Bronchial epithelial cell (primary cell): ENCODE measurements at regions not wholly inside any gene's neighbourhood (a gene's known extent, or its start where the extent isn't known, plus 50 kb on each side); places are given as distances from the start of the nearest gene placed in this dataset.

Source experiments
- DNase-seq: peaks from one replicate; pipeline ENCODE4 v3.0.0-alpha.2; 2010; ENCODE audit warnings: low read depth
- FAIRE-seq: peaks from 2 replicates; lab custom pipeline; 2011; peaks lifted over from hg19 to GRCh38; lab: Jason Lieb, UNC
- H3K27me3 ChIP-seq: 2 replicates; pipeline ENCODE4 v1.5.1; 2011; ENCODE audit warnings: low read length; ENCODE audit not compliant: control insufficient read depth, insufficient read depth
- H3K36me3 ChIP-seq: 2 replicates; pipeline ENCODE4 v1.5.1; 2011; ENCODE audit warnings: low read length; ENCODE audit not compliant: control insufficient read depth, insufficient read depth
- H3K4me3 ChIP-seq: 2 replicates; pipeline ENCODE4 v1.5.1; 2011; ENCODE audit warnings: mild to moderate bottlenecking, low read depth, low read length, control low read depth
- TF ChIP-seq, protein P1 (sequence below): IDR thresholded peaks from 2 replicates; pipeline ENCODE4 v1.5.1; 2011; ENCODE audit warnings: mild to moderate bottlenecking, moderate library complexity, low read length, control low read depth, inconsistent platforms; ENCODE audit not compliant: insufficient read depth, severe bottlenecking

DNA sequence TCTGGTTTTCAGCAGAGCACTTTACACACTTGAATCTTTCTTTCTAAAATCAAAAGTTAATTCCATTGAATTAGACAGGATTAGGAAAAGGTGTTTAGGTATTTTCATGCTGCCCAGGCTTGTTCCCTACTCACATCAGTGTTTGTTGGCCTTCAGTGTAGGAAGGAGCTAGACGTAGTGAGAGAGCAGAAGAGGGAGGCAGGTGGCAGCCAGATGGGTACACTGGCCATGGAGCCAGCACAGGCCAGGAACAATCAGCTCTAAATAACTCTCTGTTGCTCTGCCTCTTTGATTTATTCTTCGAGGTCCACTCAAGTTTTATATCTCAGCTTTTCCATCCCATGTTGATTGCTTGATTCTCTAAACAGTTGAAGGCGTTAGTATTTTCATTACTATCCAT lies 529.6 kb downstream of the PSAT1 start:
- TF ChIP-seq, protein P1, sequence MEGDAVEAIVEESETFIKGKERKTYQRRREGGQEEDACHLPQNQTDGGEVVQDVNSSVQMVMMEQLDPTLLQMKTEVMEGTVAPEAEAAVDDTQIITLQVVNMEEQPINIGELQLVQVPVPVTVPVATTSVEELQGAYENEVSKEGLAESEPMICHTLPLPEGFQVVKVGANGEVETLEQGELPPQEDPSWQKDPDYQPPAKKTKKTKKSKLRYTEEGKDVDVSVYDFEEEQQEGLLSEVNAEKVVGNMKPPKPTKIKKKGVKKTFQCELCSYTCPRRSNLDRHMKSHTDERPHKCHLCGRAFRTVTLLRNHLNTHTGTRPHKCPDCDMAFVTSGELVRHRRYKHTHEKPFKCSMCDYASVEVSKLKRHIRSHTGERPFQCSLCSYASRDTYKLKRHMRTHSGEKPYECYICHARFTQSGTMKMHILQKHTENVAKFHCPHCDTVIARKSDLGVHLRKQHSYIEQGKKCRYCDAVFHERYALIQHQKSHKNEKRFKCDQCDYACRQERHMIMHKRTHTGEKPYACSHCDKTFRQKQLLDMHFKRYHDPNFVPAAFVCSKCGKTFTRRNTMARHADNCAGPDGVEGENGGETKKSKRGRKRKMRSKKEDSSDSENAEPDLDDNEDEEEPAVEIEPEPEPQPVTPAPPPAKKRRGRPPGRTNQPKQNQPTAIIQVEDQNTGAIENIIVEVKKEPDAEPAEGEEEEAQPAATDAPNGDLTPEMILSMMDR = no peak
- Histone ChIP-seq H3K4me3 (no peak overlapping the region), H3K27me3 (no peaks in the 10 kb centered on the region), H3K36me3 (no peaks in the 10 kb centered on the region)
- DNase-seq = no peak
- FAIRE-seq = no peak

DNA sequence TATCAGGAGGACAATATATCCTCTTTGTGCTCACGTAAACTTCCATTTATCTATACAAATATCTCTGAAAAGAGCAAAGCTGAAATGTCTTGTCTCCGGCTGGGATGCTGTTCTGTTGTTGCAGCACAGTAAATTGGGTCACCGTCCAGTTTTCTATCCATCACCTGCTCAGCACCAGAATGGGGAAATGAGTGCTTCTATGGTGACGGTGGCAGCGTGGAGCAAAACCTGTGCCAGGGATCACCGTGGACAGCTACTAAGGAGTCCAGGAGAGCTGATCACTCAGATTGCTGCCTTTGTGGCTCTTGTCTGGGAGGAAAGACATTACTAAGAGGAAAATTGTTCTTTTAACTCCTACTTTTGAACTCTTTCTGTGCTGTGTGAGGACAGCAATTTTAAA lies 531.6 kb downstream of the PSAT1 start:
- no peak for FAIRE-seq
- H3K36me3 ChIP-seq = no peaks in the 10 kb centered on the region
- TF ChIP-seq, protein P1 = no peak
- no peak for DNase-seq
- H3K4me3 ChIP-seq = no peak overlapping the region
- H3K27me3 ChIP-seq = no peaks in the 10 kb centered on the region

DNA sequence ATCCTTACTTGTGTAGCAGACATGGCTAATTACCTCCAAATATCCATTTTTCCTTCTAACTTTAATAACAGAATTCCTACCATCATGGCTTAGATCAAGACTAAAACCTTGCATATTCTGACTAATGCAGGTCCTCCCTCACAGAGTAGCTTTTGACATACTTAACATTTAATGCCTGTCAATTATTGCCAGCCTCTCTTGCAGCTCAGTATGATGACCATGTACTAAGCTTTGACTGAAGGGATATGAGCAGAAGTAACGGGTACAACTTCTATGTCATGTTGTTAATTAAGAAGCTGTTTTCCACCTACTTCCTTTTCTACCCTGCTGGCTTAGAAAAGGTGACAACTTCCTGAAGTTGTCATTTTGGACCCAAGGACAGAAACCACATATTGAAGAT lies 533.4 kb downstream of the PSAT1 start:
- no peak overlapping the region for H3K4me3 ChIP-seq
- H3K36me3 ChIP-seq = no peaks in the 10 kb centered on the region
- H3K27me3 ChIP-seq = no peaks in the 10 kb centered on the region
- FAIRE-seq (no peak), DNase-seq (no peak)
- TF ChIP-seq, protein P1 = no peak

DNA sequence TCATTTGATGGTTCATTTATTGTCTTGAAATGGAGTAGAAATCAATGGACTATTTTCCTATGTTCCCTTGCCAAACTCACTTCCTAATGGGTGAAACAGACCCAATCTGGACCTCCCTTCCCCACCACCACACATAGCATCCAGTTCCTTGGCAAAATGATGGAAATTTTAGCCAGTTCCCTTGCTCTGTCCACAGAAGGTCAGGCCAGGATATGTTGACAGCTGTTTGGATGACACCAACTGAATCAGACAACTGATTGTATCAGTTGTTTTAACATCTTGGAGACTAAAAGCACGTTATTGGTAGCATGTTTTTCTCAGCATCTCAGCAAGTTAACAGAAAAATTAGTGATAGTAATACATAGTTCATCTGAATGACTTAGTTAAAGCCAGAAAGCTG lies 534.8 kb downstream of the PSAT1 start:
- FAIRE-seq = no peak
- TF ChIP-seq, protein P1 = no peak
- DNase-seq = no peak
- Histone ChIP-seq H3K27me3 (no peaks in the 10 kb centered on the region), H3K36me3 (no peaks in the 10 kb centered on the region), H3K4me3 (no peak overlapping the region)

DNA sequence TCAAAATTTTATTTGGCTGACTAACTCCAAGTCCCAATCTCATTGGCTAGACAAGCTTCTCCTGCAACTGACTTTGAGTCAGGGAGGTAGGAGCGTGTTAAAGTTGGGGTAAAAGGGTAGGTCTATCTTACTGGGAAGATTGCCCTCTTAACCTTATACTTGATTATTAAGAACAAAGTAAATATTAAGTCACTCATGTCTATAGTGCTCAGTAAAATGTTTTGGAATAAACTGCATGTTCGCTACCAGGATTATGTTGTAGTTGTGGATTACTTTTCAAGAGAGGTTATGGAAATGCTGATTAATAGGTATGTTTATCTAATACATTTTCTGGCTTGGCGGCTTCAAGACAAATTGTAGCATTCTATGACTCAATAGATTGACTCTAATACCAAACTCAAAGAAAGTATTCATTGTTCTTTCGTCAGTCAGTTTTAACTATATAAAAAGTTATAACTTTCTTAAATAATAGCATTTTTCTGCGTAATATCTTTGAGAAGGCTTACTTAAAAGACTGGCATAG lies 539.1 kb downstream of the PSAT1 start:
- no peak overlapping the region for H3K4me3 ChIP-seq
- DNase-seq (no peak), FAIRE-seq (no peak)
- H3K36me3 ChIP-seq = no peaks in the 10 kb centered on the region
- no peaks in the 10 kb centered on the region for H3K27me3 ChIP-seq
- TF ChIP-seq, protein P1 = no peak

DNA sequence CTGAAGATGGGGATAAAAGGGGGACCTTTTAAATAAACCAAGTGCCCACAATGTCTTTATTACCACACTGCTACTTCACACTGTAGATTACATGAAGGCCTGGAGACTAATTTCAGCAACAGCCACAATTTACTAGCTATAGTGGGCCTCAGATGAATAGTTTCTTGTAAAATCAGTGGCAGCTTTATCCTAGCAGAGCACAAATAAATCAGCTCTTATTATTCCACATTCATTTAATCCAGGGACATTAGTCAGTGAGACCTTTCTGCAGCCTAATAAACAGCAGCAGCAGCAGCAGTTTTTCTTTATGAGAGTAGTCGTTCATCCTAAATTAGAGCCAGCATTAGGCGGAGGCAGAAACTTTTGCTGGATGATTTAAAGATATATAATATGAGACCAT lies 542.3 kb downstream of the PSAT1 start:
- H3K36me3 ChIP-seq = no peaks in the 10 kb centered on the region
- no peak overlapping the region for H3K4me3 ChIP-seq
- TF ChIP-seq, protein P1 = no peak
- DNase-seq = no peak
- FAIRE-seq = no peak
- no peaks in the 10 kb centered on the region for H3K27me3 ChIP-seq
